Gastrocnemius medialis (tissue), 4 donors: ENCODE measurements at regions not wholly inside any gene's neighbourhood (a gene's known extent, or its start where the extent isn't known, plus 50 kb on each side); places are given as distances from the start of the nearest gene placed in this dataset.

Experiments used
- ATAC-seq, 2 donors: fragments of 150-250 bp; one replicate each; pipeline ENCODE4 v1.9.1; 2016
- DNase-seq, 2 donors: peaks; one replicate each; pipeline ENCODE4 v3.0.0-alpha.2; 2019
- H3K27ac ChIP-seq, 4 donors: fragments of 200-600 bp; sonication (generic); 1 replicate in 1 of 4; 2 replicates in 3 of 4; pipeline ENCODE4 v1.5.1; 2016 to 2018; ENCODE audit warnings: mild to moderate bottlenecking in 2 of 4, moderate library complexity in 1 of 4
- H3K27me3 ChIP-seq, 3 donors: fragments of 200-600 bp; sonication (generic) in 2 of 3; 1 replicate in 1 of 3; 2 replicates in 2 of 3; pipeline versions ENCODE4 v1.5.1 to v1.6.0; 2016 to 2019; ENCODE audit warnings: mild to moderate bottlenecking in 1 of 3, moderate library complexity in 1 of 3
- H3K36me3 ChIP-seq, 2 donors: fragments of 200-600 bp; sonication (generic) in 1 of 2; one replicate each; pipeline ENCODE4 v1.5.1; 2017 to 2018
- H3K4me1 ChIP-seq, 2 donors: fragments of 200-600 bp; sonication (generic) in 1 of 2; one replicate each; pipeline ENCODE4 v1.5.1; 2016 to 2017; ENCODE audit warnings: mild to moderate bottlenecking in 2 of 2
- H3K4me3 ChIP-seq, 4 donors: fragments of 200-600 bp; sonication (generic) in 3 of 4; 1 replicate in 1 of 4; 2 replicates in 3 of 4; pipeline ENCODE4 v1.5.1; 2016 to 2019; ENCODE audit warnings: mild to moderate bottlenecking in 2 of 4
- H3K9me3 ChIP-seq, 3 donors: fragments of 200-600 bp; sonication (generic) in 2 of 3; 1 replicate in 1 of 3; 2 replicates in 2 of 3; pipeline ENCODE4 v1.5.1; 2016 to 2019
- CTCF ChIP-seq, 5 experiments: fragments of 450-650 bp in 3 of 5; fragments of 200-600 bp in 2 of 5; sonication (generic) in 2 of 5; IDR thresholded peaks in 4 of 5; conservative IDR thresholded peaks in 1 of 5; 1 replicate in 4 of 5; 2 replicates in 1 of 5; pipeline ENCODE4 v1.5.1; 2016 to 2019; ENCODE audit warnings: antibody characterized with exemption in 5 of 5, mild to moderate bottlenecking in 3 of 5, moderate library complexity in 3 of 5
- POLR2A ChIP-seq, 2 donors: fragments of 450-650 bp; IDR thresholded peaks; one replicate each; pipeline ENCODE4 v1.6.1; 2017; ENCODE audit warnings: antibody characterized with exemption in 2 of 2, mild to moderate bottlenecking in 2 of 2, moderate library complexity in 2 of 2
- in situ Hi-C, 4 donors: fragments of 200-750 bp; cut with MboI; loops; one replicate each; pipeline versions ENCODE4 v1.15.0 to v1.8.0; 2017; ENCODE audit warnings: low sequenced_read_pairs in 4 of 4
- intact Hi-C: fragments of 100-400 bp; cut with DNase I; formaldehyde crosslinking; loops from one replicate; pipeline ENCODE4 v1.15.1; 2023; ENCODE audit warnings: low total_unique reads

GRCh38 chr20:51104960-51105920 is 82.3 kb upstream of the KCNG1 start:
- Histone ChIP-seq H3K27ac (no peak overlapping the region), H3K36me3 (no peaks in the 10 kb centered on the region), H3K4me1 (no peaks in the 10 kb centered on the region), H3K27me3 (no peaks in the 10 kb centered on the region), H3K4me3 (no peak overlapping the region), H3K9me3 (no peaks in the 10 kb centered on the region)
- DNase-seq (no peak), ATAC-seq (no peak)
- in situ Hi-C loops (no loop called here), intact Hi-C loops (no loop called here)
- TF ChIP-seq CTCF (IDR thresholded peaks at IDR 0.05 in 4 of 5, conservative IDR thresholded peaks at IDR 0.05 in 1 of 5) (no peak), POLR2A (IDR thresholded peaks at IDR 0.05) (no peak)

- TF ChIP-seq POLR2A (IDR thresholded peaks at IDR 0.05) (no peak), CTCF (IDR thresholded peaks at IDR 0.05 in 4 of 5, conservative IDR thresholded peaks at IDR 0.05 in 1 of 5) (no peak)
- in situ Hi-C loops (no loop called here), intact Hi-C loops (no loop called here)
- no peaks in the 10 kb centered on the region for H3K9me3 ChIP-seq
- no peak overlapping the region for H3K4me3 ChIP-seq
- no peak for ATAC-seq
- no peak for DNase-seq
- no peaks in the 10 kb centered on the region for H3K36me3 ChIP-seq
- H3K4me1 ChIP-seq, result no peaks in the 10 kb centered on the region
- no peak overlapping the region for H3K27ac ChIP-seq
- H3K27me3 ChIP-seq, result no peaks in the 10 kb centered on the region
Observed at GRCh38 chr20:51100617-51101016, 77.7 kb upstream of the KCNG1 start.

- in situ Hi-C loops, result no loop called here
- intact Hi-C loops, result no loop called here
- H3K4me1 ChIP-seq, result no peaks in the 10 kb centered on the region
- H3K36me3 ChIP-seq, result no peaks in the 10 kb centered on the region
- no peak overlapping the region for H3K4me3 ChIP-seq
- no peak for DNase-seq
- no peaks in the 10 kb centered on the region for H3K9me3 ChIP-seq
- TF ChIP-seq POLR2A (IDR thresholded peaks at IDR 0.05), result no peak
- TF ChIP-seq CTCF (IDR thresholded peaks at IDR 0.05 in 4 of 5, conservative IDR thresholded peaks at IDR 0.05 in 1 of 5), result no peak
- H3K27ac ChIP-seq, result no peak overlapping the region
- ATAC-seq, result no peak
- peaks cover 0 to 6% (median 3%) of the 10 kb centered on the region in 3 donors for H3K27me3 ChIP-seq
Observed at GRCh38 chr20:51098284-51098810, 75.4 kb upstream of the KCNG1 start.

GRCh38 chr20:51097351-51098120 is 74.6 kb upstream of the KCNG1 start:
- DNase-seq (no peak), ATAC-seq (no peak)
- in situ Hi-C loops (no loop called here), intact Hi-C loops (no loop called here)
- Histone ChIP-seq H3K27me3 (peaks cover 0 to 13% (median 4%) of the 10 kb centered on the region in 3 donors), H3K9me3 (no peaks in the 10 kb centered on the region), H3K4me3 (no peak overlapping the region), H3K4me1 (no peaks in the 10 kb centered on the region), H3K27ac (no peak overlapping the region), H3K36me3 (no peaks in the 10 kb centered on the region)
- TF ChIP-seq POLR2A (IDR thresholded peaks at IDR 0.05) (no peak), CTCF (IDR thresholded peaks at IDR 0.05 in 4 of 5, conservative IDR thresholded peaks at IDR 0.05 in 1 of 5) (no peak)
